ENCODE measurements at regions not wholly inside any gene's neighbourhood (a gene's known extent, or its start where the extent isn't known, plus 50 kb on each side); places are given as distances from the start of the nearest gene placed in this dataset.

GRCh38 chr6:9540126-9540525 is 874.7 kb downstream of the TFAP2A start:
- TF ChIP-seq CTCF (IDR thresholded peaks at IDR 0.05; ENCODE audit: insufficient read depth, low read depth, low read length), result no peak
- no peak for TF ChIP-seq EZH2 (IDR thresholded peaks at IDR 0.05; ENCODE audit: insufficient read depth, low read length)
- DNase-seq (ENCODE audit: low read depth) (peak; percentile 46), FAIRE-seq (peak; percentile 56)
- Histone ChIP-seq H4K20me1 (ENCODE audit: insufficient read depth, low read length) (no peaks in the 10 kb centered on the region), H3K27me3 (ENCODE audit: insufficient read depth, low read length) (no peaks in the 10 kb centered on the region), H3K4me2 (ENCODE audit: low read length) (no peak overlapping the region), H2AFZ (ENCODE audit: low read depth, low read length) (no peak overlapping the region), H3K27ac (ENCODE audit: low read depth, low read length) (no peak overlapping the region), H3K79me2 (ENCODE audit: insufficient read depth, low read length) (no peaks in the 10 kb centered on the region), H3K4me1 (ENCODE audit: insufficient read depth, low read length) (peaks cover 11% of the 10 kb centered on the region), H3K9me3 (ENCODE audit: insufficient read depth, low read depth, low read length) (no peaks in the 10 kb centered on the region), H3K4me3 (ENCODE audit: insufficient read depth, low read depth, low read length) (no peak overlapping the region), H3K36me3 (ENCODE audit: insufficient read depth, low read length) (no peaks in the 10 kb centered on the region), H3K9ac (ENCODE audit: low read length) (no peak overlapping the region)
- Mint-ChIP-seq H3K27me3 (ENCODE audit: low read depth, unreplicated experiment) (no peaks in the 10 kb centered on the region), H3K4me1 (ENCODE audit: low read depth, unreplicated experiment) (peaks cover 8% of the 10 kb centered on the region), H3K4me3 (ENCODE audit: unreplicated experiment) (no peak overlapping the region), H3K36me3 (ENCODE audit: low read depth, unreplicated experiment) (no peaks in the 10 kb centered on the region), H3K27ac (ENCODE audit: unreplicated experiment) (no peak overlapping the region), H3K9me3 (ENCODE audit: unreplicated experiment) (no peaks in the 10 kb centered on the region)

GRCh38 chr6:9539231-9539755 is 875.6 kb downstream of the TFAP2A start:
- Histone ChIP-seq H3K27ac (ENCODE audit: low read depth, low read length) (no peak overlapping the region), H3K27me3 (ENCODE audit: insufficient read depth, low read length) (no peaks in the 10 kb centered on the region), H3K4me1 (ENCODE audit: insufficient read depth, low read length) (peaks cover 11% of the 10 kb centered on the region), H2AFZ (ENCODE audit: low read depth, low read length) (no peak overlapping the region), H3K4me3 (ENCODE audit: insufficient read depth, low read depth, low read length) (no peak overlapping the region), H3K36me3 (ENCODE audit: insufficient read depth, low read length) (no peaks in the 10 kb centered on the region), H3K9me3 (ENCODE audit: insufficient read depth, low read depth, low read length) (no peaks in the 10 kb centered on the region), H3K9ac (ENCODE audit: low read length) (no peak overlapping the region), H3K4me2 (ENCODE audit: low read length) (no peak overlapping the region), H3K79me2 (ENCODE audit: insufficient read depth, low read length) (no peaks in the 10 kb centered on the region), H4K20me1 (ENCODE audit: insufficient read depth, low read length) (no peaks in the 10 kb centered on the region)
- Mint-ChIP-seq H3K4me3 (ENCODE audit: unreplicated experiment) (no peak overlapping the region), H3K27me3 (ENCODE audit: low read depth, unreplicated experiment) (no peaks in the 10 kb centered on the region), H3K4me1 (ENCODE audit: low read depth, unreplicated experiment) (peaks cover 8% of the 10 kb centered on the region), H3K9me3 (ENCODE audit: unreplicated experiment) (no peaks in the 10 kb centered on the region), H3K36me3 (ENCODE audit: low read depth, unreplicated experiment) (no peaks in the 10 kb centered on the region), H3K27ac (ENCODE audit: unreplicated experiment) (no peak overlapping the region)
- no peak for FAIRE-seq
- DNase-seq (ENCODE audit: low read depth), result no peak
- TF ChIP-seq EZH2 (IDR thresholded peaks at IDR 0.05; ENCODE audit: insufficient read depth, low read length) (no peak), CTCF (IDR thresholded peaks at IDR 0.05; ENCODE audit: insufficient read depth, low read depth, low read length) (no peak)

- Histone ChIP-seq H4K20me1 (ENCODE audit: insufficient read depth, low read length) (no peaks in the 10 kb centered on the region), H3K9ac (ENCODE audit: low read length) (no peak overlapping the region), H3K79me2 (ENCODE audit: insufficient read depth, low read length) (no peaks in the 10 kb centered on the region), H3K27me3 (ENCODE audit: insufficient read depth, low read length) (no peaks in the 10 kb centered on the region), H3K4me1 (ENCODE audit: insufficient read depth, low read length) (peaks cover 11% of the 10 kb centered on the region), H3K36me3 (ENCODE audit: insufficient read depth, low read length) (no peaks in the 10 kb centered on the region), H3K4me3 (ENCODE audit: insufficient read depth, low read depth, low read length) (no peak overlapping the region), H3K9me3 (ENCODE audit: insufficient read depth, low read depth, low read length) (no peaks in the 10 kb centered on the region), H3K27ac (ENCODE audit: low read depth, low read length) (peak overlapping the region; percentile 9), H3K4me2 (ENCODE audit: low read length) (peak overlapping the region; percentile 20), H2AFZ (ENCODE audit: low read depth, low read length) (no peak overlapping the region)
- H3K36me3 Mint-ChIP-seq (ENCODE audit: low read depth, unreplicated experiment), result no peaks in the 10 kb centered on the region
- FAIRE-seq (peak; percentile 32), DNase-seq (ENCODE audit: low read depth) (peak; percentile 89)
- no peaks in the 10 kb centered on the region for H3K9me3 Mint-ChIP-seq (ENCODE audit: unreplicated experiment)
- no peaks in the 10 kb centered on the region for H3K27me3 Mint-ChIP-seq (ENCODE audit: low read depth, unreplicated experiment)
- H3K4me3 Mint-ChIP-seq (ENCODE audit: unreplicated experiment), result no peak overlapping the region
- TF ChIP-seq EZH2 (IDR thresholded peaks at IDR 0.05; ENCODE audit: insufficient read depth, low read length), result no peak
- TF ChIP-seq CTCF (IDR thresholded peaks at IDR 0.05; ENCODE audit: insufficient read depth, low read depth, low read length), result no peak
- H3K27ac Mint-ChIP-seq (ENCODE audit: unreplicated experiment), result no peak overlapping the region
- H3K4me1 Mint-ChIP-seq (ENCODE audit: low read depth, unreplicated experiment), result peaks cover 8% of the 10 kb centered on the region
These were observed 877.5 kb downstream of the TFAP2A start for GRCh38 chr6:9537381-9537780.
